ENCODE measurements at regions not wholly inside any gene's neighbourhood (a gene's known extent, or its start where the extent isn't known, plus 50 kb on each side); places are given as distances from the start of the nearest gene placed in this dataset.
A peak's percentile ranks its signal among the peaks of the same experiment; 100 is the strongest.
"Not testable (repeated sequence)": the region's sequence is repeated elsewhere in the genome, so short reads cannot be mapped to it uniquely, and the experiment has no call there.

- no peak for DNase-seq (ENCODE audit: low read depth in 2 of 2)
These were observed 204.8 kb upstream of the MEF2C start for GRCh38 chr5:89087551-89088318.

DNA sequence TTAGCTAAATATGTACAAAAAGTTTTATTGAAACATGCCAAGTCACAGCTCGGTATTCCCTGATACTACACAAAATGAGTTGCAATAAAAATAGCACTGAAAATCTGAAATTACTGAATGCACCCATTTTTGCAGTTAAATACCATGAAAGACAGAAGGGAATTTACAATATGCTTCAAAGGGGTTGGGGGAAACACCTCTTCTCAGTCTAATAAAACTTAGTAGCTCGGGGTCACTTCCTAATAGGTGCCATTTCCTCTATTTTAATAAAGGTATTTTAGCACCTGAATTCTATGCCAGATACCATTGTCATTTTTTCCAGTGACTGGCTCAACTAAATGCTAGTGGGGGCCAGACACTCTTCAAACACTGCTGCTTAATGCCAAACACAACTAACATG, 204.1 kb upstream of the MEF2C start:
- DNase-seq (ENCODE audit: low read depth in 2 of 2): peak in 1 of 2 donors; percentile 35

DNA sequence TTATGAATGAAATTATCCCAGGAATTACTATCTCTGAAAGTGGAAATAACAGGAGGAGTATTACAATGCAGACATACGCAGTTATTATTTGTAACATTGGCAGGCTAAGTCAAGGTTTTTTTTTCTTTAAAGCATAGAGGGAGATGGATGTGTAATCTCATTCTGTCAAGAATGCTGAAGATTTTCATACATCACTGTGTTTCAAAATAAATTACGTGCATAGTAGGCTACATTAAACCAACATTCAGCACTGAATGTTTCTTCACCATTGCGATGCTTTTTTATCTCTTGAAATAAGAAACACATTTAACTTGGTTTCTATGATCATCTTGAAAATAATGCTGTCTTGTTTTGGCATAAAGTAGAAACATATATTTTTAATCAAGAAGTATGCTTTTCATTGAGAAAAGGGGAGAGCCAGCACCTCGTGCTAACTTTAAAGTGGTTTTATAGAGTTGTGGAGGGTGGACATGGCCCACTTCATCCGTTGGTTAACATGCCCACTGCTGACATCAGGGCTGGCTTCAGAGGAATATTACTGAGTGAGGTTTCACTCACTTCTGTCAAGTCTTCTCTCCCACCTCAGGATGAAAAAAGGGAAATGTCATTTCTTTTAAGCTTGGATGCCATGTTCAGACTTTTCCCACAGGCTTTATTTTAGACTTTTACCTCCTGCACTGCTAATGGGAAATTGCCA, 203.6 kb upstream of the MEF2C start:
- no peak for DNase-seq (ENCODE audit: low read depth in 2 of 2)

DNA sequence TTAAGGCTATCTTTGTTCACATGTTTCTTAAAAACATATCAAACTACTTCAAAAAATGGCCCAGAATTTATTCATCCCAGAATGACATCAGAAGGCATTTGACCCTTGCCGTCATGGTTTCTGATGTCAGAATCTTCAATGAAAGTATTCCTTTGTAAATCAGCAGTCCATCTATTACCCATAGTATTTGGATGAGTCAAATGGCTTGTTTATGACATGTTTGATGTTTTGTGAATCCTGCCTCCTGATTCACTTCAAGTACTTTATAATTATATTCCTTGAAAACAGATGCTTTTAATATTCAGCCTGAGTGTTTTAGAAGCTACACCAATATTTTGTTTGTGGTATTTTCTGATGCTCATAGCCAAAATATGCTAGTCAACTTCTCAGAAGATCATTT, 200.8 kb upstream of the MEF2C start:
- DNase-seq (ENCODE audit: low read depth in 2 of 2): no peak

- no peak for DNase-seq (ENCODE audit: low read depth in 2 of 2)
These were observed 198.4 kb upstream of the MEF2C start for GRCh38 chr5:89081360-89081759.

GRCh38 chr5:89080467-89081116, 197.6 kb upstream of the MEF2C start:
- no peak for DNase-seq (ENCODE audit: low read depth in 2 of 2)

- no peak for DNase-seq (ENCODE audit: low read depth in 2 of 2)
These were observed 190.1 kb upstream of the MEF2C start for GRCh38 chr5:89072842-89073672.

GRCh38 chr5:89071941-89072331, 189.0 kb upstream of the MEF2C start:
- no peak for DNase-seq (ENCODE audit: low read depth in 2 of 2)

DNA sequence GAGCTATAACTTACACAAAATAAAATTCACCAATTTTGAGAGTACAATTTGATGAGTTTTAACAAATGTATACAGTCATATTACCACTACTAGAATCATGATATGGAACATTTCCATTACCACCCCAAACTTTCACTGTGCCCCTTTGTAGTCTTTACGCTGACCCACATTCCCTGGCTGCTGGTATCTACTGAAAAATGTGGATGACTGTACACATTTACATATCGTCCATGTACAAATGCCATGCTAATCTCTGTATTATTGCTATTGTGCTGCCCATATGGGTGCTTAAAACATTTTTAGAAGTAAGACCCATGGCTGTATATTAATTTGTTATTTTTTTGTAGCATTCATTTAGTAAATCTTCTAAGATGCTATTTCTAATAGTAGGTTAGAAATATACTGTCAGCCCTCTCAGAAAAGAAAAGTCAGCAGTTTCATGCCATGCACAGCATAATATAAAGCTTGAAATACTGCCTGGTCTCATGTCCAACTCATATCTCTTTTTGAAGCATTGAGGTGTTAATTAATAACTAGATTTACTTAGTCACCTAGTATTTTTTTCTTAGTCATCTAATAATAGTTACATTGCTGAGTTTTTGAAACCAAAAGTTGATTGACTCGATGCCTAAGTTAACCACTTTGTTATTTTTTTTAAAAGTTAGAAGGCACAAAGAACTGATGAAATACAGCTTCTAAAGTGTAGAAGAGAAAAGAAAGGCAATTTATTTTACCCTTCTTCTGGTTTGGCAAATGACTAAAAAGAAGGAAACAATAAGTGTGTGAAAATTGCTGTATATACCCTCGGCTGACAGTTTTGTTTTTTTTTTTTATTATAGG, 188.3 kb upstream of the MEF2C start:
- no peak for DNase-seq (ENCODE audit: low read depth in 2 of 2)

DNA sequence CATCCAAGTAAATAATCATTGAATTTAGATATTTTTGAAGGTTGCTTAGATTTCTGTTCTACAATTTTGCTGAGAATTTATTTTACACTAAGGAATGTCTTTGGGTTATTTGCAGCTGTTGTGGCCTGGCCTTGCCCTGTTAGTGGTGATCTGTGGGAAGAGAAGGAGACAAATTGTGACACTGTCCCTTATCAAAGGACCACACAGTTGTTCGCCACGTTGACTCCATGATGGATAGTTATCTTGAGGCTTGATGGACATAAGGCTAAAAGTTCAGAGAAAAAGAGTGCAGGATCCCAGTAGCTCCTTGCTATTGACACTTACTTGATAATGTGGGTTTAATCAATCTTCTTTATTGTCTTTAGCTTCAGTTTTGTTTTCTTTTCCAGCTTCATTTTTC, 186.6 kb upstream of the MEF2C start:
- no peak for DNase-seq (ENCODE audit: low read depth in 2 of 2)

GRCh38 chr5:89067362-89067761, 184.4 kb upstream of the MEF2C start:
- DNase-seq (ENCODE audit: low read depth in 2 of 2): no peak

GRCh38 chr5:89065919-89066318, 182.9 kb upstream of the MEF2C start:
- DNase-seq (ENCODE audit: low read depth in 2 of 2): no peak

DNA sequence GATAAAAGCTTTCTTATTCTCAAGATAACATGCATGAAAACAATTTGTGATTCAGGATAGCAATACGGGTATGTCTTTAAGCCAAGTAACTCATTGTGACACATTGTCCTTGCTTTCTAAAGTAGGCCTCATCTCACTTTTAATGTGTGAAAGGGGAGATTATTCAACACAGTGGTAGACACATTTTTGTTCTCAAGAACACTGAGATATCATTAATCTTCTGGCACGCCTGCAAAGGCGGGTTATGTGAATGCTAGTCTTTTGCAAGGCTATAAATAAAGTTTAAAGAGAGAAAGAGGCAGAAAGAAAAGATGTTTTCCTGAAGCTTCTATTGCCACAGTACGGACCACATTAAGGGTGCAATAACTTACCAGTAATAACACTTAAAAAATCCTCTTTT, 181.8 kb upstream of the MEF2C start:
- no peak for DNase-seq (ENCODE audit: low read depth in 2 of 2)

DNA sequence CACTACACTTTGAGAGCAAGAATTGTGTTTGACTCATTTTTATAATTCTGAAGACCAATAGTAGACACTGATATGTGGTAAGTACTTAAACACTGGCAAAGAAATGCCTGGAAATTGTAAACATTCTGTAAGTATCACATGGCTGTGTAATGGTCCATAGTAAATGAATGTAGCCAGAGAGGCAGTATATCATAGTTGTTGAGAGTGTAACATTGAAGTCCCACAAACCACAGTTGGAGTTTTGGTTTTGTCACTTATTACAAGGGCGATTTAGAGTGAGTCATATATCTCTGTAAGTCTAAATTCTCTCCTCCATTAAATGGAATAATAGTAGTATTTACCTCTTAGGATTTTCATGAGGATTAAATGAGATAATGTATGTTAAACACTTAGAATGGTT, 181.1 kb upstream of the MEF2C start:
- no peak for DNase-seq (ENCODE audit: low read depth in 2 of 2)

DNA sequence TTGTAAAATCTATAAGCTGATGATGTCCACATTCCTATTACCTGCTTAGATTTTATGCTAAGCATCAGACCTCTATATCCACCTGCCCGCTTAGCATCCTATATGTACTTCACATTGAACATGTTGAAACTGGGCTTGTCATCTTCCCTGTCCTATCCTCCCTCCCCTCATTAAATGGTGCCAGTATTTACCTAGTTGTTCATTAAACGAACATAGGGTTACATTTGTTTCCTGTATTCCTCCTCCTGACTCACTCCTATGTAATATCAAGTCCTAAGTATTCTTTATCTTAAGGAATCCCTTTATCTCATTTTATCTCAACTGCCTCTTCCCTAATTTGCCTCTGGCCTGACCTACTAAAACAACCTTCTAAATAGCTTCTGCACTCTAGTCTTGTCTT, 177.8 kb upstream of the MEF2C start:
- no peak for DNase-seq (ENCODE audit: low read depth in 2 of 2)

GRCh38 chr5:89059274-89059673, 176.3 kb upstream of the MEF2C start:
- no peak for DNase-seq (ENCODE audit: low read depth in 2 of 2)

- no peak for DNase-seq (ENCODE audit: low read depth in 2 of 2)
These were observed 172.7 kb upstream of the MEF2C start for GRCh38 chr5:89055695-89056085.

DNA sequence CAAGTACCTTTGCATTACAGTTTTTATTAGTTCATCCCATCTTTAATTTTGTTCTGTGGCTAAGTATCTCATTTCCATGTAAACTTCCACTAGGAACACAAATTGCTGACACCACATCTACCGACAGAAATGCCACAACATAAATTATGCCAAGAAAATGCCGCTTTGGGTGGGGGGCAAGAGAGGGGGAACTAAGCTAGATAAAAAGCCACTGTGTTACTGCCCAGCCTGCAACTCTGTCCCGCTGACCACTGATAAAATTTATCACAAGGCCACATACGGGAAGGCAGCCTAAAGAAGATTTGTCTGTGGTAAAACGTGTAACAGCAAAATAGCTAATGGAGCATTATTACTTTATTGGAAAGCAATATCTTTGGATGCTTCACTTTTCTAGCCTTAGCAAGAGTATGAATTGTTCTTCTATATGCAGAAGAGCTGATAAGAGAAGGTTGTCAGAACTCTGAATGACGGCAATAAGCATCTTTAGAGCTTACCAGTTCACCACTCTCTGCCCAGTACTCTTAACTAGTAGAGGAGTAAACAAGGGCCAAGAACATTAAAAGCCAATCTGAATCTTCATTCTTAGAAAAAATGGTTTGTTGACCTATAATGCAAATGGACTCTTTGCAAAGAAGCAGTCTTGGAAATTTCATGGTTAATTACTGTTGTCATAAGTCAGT, 172.2 kb upstream of the MEF2C start:
- DNase-seq (ENCODE audit: low read depth in 2 of 2): no peak

DNA sequence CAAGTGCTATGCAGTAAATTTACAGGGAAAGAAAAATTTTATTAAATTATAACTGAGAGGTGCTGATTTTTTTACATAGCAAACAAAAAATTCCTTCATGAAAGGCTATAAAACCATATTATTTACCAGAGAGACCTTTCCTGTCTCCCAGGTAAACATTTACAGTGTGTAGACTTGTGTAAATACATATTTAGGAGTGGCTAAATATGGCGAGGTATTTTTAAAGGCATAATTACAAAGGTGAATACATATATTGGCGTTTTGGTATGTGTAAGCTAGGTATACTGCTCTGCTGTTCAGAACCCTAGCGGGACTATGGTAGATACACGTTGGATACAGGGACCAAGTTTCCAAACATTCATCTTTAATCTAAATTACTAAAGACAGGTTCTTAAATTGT, 170.6 kb upstream of the MEF2C start:
- DNase-seq (ENCODE audit: low read depth in 2 of 2): no peak

DNA sequence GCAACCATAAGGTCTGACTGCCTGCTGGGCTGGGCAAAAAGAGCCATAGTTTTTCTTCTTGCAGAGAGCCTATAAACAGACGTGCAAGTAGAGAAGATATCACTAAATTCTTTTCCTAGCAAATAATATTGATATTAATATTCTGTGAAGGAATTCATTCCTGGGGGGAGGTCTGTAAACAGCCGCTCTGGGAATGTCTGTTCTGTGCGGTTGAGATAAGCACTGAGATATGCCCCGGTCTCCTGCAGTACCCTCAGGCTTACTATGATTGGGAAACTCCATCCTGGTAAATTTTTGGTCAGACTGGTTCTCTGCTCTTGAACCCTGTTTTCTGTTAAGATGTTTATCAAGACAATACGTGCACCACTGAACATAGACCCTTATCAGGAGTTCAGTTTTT, 167.1 kb upstream of the MEF2C start:
- DNase-seq (ENCODE audit: low read depth in 2 of 2): not testable (repeated sequence)
